GM10248 (cell line): ENCODE measurements at regions not wholly inside any gene's neighbourhood (a gene's known extent, or its start where the extent isn't known, plus 50 kb on each side); places are given as distances from the start of the nearest gene placed in this dataset.
A peak's percentile ranks its signal among the peaks of the same experiment; 100 is the strongest.
"Not testable (repeated sequence)": the region's sequence is repeated elsewhere in the genome, so short reads cannot be mapped to it uniquely, and the experiment has no call there.

ENCODE experiments used
- CTCF ChIA-PET: fragments of 300-600 bp; sonication (Branson Sonifier 250); formaldehyde crosslinking; extraction: SDS; loops from one replicate; lab custom pipeline; 2021; ENCODE audit warnings: antibody characterized with exemption; lab: Yijun Ruan, JAX
- POLR2A ChIA-PET: fragments of 350-650 bp; sonication (Branson Sonifier 250); formaldehyde crosslinking; extraction: SDS; loops from one replicate; lab custom pipeline; 2020; ENCODE audit warnings: antibody characterized with exemption; lab: Yijun Ruan, JAX
- DNase-seq: peaks from one replicate; pipeline ENCODE4 v3.0.0; 2012; ENCODE audit errors: extremely low spot score
- CTCF ChIP-seq: IDR thresholded peaks from 2 replicates; pipeline ENCODE4 v1.5.1; 2012; ENCODE audit warnings: mild to moderate bottlenecking, low read depth; ENCODE audit errors: extremely low read depth, missing control alignments, control extremely low read depth

- POLR2A ChIA-PET, result no interaction called here
- DNase-seq, result no peak
- no peak for TF ChIP-seq CTCF
- CTCF ChIA-PET, result interaction anchor here (1.3 to 1.9 kb wide), 2 partner anchors 14 to 22 kb away, joined by 3 to 4 read pairs; no protein-coding TSS in a partner anchor
Measured at GRCh38 chrX:120727911-120728310, 98.1 kb upstream of the C1GALT1C1 start.

- TF ChIP-seq CTCF, result no peak
- no peak for DNase-seq
- POLR2A ChIA-PET, result no interaction called here
- CTCF ChIA-PET, result interaction anchor here (1.1 to 1.9 kb wide), 3 partner anchors 14 to 42 kb away, joined by 3 to 4 read pairs (median 4); no protein-coding TSS in a partner anchor
Measured at GRCh38 chrX:120727452-120727851, 97.6 kb upstream of the C1GALT1C1 start.

GRCh38 chrX:120726294-120726693 lies 96.4 kb upstream of the C1GALT1C1 start:
- ChIA-PET POLR2A (no interaction called here), CTCF (interaction anchor here (1.1 to 1.8 kb wide), 2 partner anchors 23 to 43 kb away, joined by 3 to 4 read pairs; no protein-coding TSS in a partner anchor)
- no peak for TF ChIP-seq CTCF
- DNase-seq, result peak; percentile 42

- ChIA-PET POLR2A (no interaction called here), CTCF (interaction anchor here (1.8 kb wide), 1 partner anchor 24 kb away, joined by 4 read pairs; no protein-coding TSS in a partner anchor)
- no peak for TF ChIP-seq CTCF
- DNase-seq, result no peak
Measured at GRCh38 chrX:120725874-120726273, 96.0 kb upstream of the C1GALT1C1 start.

- POLR2A ChIA-PET, result no interaction called here
- no peak for DNase-seq
- no peak for TF ChIP-seq CTCF
- CTCF ChIA-PET, result interaction anchor here (1.6 kb wide), 1 partner anchor 30 kb away, joined by 3 read pairs; no protein-coding TSS in a partner anchor
Measured at GRCh38 chrX:120719622-120720021, 89.8 kb upstream of the C1GALT1C1 start.

GRCh38 chrX:120718969-120719368 lies 89.1 kb upstream of the C1GALT1C1 start:
- DNase-seq, result no peak
- ChIA-PET CTCF (no interaction called here), POLR2A (no interaction called here)
- TF ChIP-seq CTCF, result no peak

- POLR2A ChIA-PET, DNase-seq: not testable (repeated sequence)
- CTCF ChIA-PET, result interaction anchor here (0.9 kb wide), 1 partner anchor 25 kb away, joined by 3 read pairs; no protein-coding TSS in a partner anchor
Measured at GRCh38 chrX:120702337-120702736, 72.5 kb upstream of the C1GALT1C1 start.
